H9 (cell line): ENCODE measurements at regions not wholly inside any gene's neighbourhood (a gene's known extent, or its start where the extent isn't known, plus 50 kb on each side); places are given as distances from the start of the nearest gene placed in this dataset.

ENCODE experiments used
- DNase-seq: peaks from one replicate; pipeline ENCODE4 v3.0.0-alpha.2; 2017
- H2AFZ ChIP-seq: one replicate; pipeline ENCODE4 v1.6.1; 2013; ENCODE audit warnings: mild to moderate bottlenecking, low read length, control low read depth, moderate library complexity
- H2AK5ac ChIP-seq: 2 replicates; pipeline ENCODE4 v1.6.1; 2013; ENCODE audit warnings: low read length, control low read depth, mixed read lengths; ENCODE audit not compliant: insufficient read length
- H2BK120ac ChIP-seq: one replicate; pipeline ENCODE4 v1.6.1; 2013; ENCODE audit warnings: low read depth, mild to moderate bottlenecking, low read length, control low read depth, inconsistent platforms; ENCODE audit not compliant: poor library complexity, severe bottlenecking
- H2BK12ac ChIP-seq: 2 replicates; pipeline ENCODE4 v1.6.1; 2013; ENCODE audit warnings: low read length, control low read depth, mixed read lengths, low read depth; ENCODE audit not compliant: insufficient read length
- H2BK15ac ChIP-seq: 2 replicates; pipeline ENCODE4 v1.6.1; 2013; ENCODE audit warnings: low read depth, low read length, control low read depth
- H2BK20ac ChIP-seq: one replicate; pipeline ENCODE4 v1.6.1; 2013; ENCODE audit warnings: low read depth, mild to moderate bottlenecking, low read length, control low read depth, inconsistent platforms; ENCODE audit not compliant: poor library complexity, severe bottlenecking
- H2BK5ac ChIP-seq: 2 replicates; pipeline ENCODE4 v1.6.1; 2013; ENCODE audit warnings: low read length, control low read depth, mixed read lengths; ENCODE audit not compliant: insufficient read length
- H3K14ac ChIP-seq: 2 replicates; pipeline ENCODE4 v1.6.1; 2013; ENCODE audit warnings: low read length, control low read depth; ENCODE audit not compliant: insufficient read depth
- H3K18ac ChIP-seq: 2 replicates; pipeline ENCODE4 v1.6.1; 2013; ENCODE audit warnings: low read depth, mild to moderate bottlenecking, mixed read lengths, low read length, control low read depth; ENCODE audit not compliant: insufficient read length
- H3K23ac ChIP-seq: 2 replicates; pipeline ENCODE4 v1.6.1; 2013; ENCODE audit warnings: low read length, control low read depth, mixed read lengths, low read depth; ENCODE audit not compliant: insufficient read length
- H3K23me2 ChIP-seq: 2 replicates; pipeline ENCODE4 v1.6.1; 2013; ENCODE audit warnings: low read depth, mild to moderate bottlenecking, mixed read lengths, low read length, control low read depth; ENCODE audit not compliant: insufficient read length, poor library complexity, severe bottlenecking
- H3K27ac ChIP-seq: 2 replicates; pipeline ENCODE4 v1.5.1; 2013; ENCODE audit warnings: low read length, control low read depth, mixed read lengths, low read depth; ENCODE audit not compliant: insufficient read length
- H3K27me3 ChIP-seq: 2 replicates; pipeline ENCODE4 v1.6.1; 2013; ENCODE audit warnings: low read length, control low read depth, inconsistent platforms; ENCODE audit not compliant: insufficient read depth
- H3K4ac ChIP-seq: 2 replicates; pipeline ENCODE4 v1.6.1; 2013; ENCODE audit warnings: low read depth, mild to moderate bottlenecking, control low read depth, inconsistent platforms, low read length, moderate library complexity
- H3K4me1 ChIP-seq: 2 replicates; pipeline ENCODE4 v1.6.1; 2013; ENCODE audit warnings: low read length, control low read depth, inconsistent platforms; ENCODE audit not compliant: insufficient read depth
- H3K4me2 ChIP-seq: 2 replicates; pipeline ENCODE4 v1.6.1; 2013; ENCODE audit warnings: low read length, control low read depth, mixed read lengths; ENCODE audit not compliant: insufficient read length, insufficient read depth
- H3K56ac ChIP-seq: 2 replicates; pipeline ENCODE4 v1.6.1; 2013; ENCODE audit warnings: low read depth, mild to moderate bottlenecking, mixed read lengths, low read length, control low read depth; ENCODE audit not compliant: insufficient read length
- H3K79me1 ChIP-seq: 2 replicates; pipeline ENCODE4 v1.6.1; 2013; ENCODE audit warnings: low read depth, mild to moderate bottlenecking, moderate library complexity, low read length, control low read depth, inconsistent platforms; ENCODE audit not compliant: insufficient read depth, poor library complexity, severe bottlenecking
- H3K79me2 ChIP-seq: 2 replicates; pipeline ENCODE4 v1.6.1; 2013; ENCODE audit warnings: low read length, control low read depth, inconsistent platforms; ENCODE audit not compliant: insufficient read depth
- H3K9ac ChIP-seq: 2 replicates; pipeline ENCODE4 v1.6.1; 2013; ENCODE audit warnings: low read length, control low read depth, mixed read lengths; ENCODE audit not compliant: insufficient read length; ENCODE audit errors: extremely low read depth
- H3K9me3 ChIP-seq: one replicate; pipeline ENCODE4 v1.6.1; 2013; ENCODE audit warnings: low read depth, low read length, inconsistent platforms; ENCODE audit not compliant: control insufficient read depth
- H3T11ph ChIP-seq: one replicate; pipeline ENCODE4 v1.6.1; 2013; ENCODE audit warnings: mild to moderate bottlenecking, low read length, control low read depth, inconsistent platforms
- H4K20me1 ChIP-seq: one replicate; pipeline ENCODE4 v1.6.1; 2013; ENCODE audit not compliant: control insufficient read depth, insufficient read length, insufficient read depth
- H4K5ac ChIP-seq: 2 replicates; pipeline ENCODE4 v1.6.1; 2013; ENCODE audit warnings: low read depth, mild to moderate bottlenecking, mixed read lengths, low read length, control low read depth; ENCODE audit not compliant: insufficient read length
- H4K8ac ChIP-seq: replicated peaks from 2 replicates; pipeline ENCODE4 v1.6.1; 2013; ENCODE audit warnings: low read length, control low read depth, mixed read lengths, low read depth; ENCODE audit not compliant: insufficient read length
- H4K91ac ChIP-seq: 2 replicates; pipeline ENCODE4 v1.6.1; 2013; ENCODE audit warnings: low read depth, mild to moderate bottlenecking, moderate library complexity, mixed read lengths, low read length, control low read depth; ENCODE audit not compliant: insufficient read length
- H3K27ac Mint-ChIP-seq, 3 experiments: 2 replicates in 2 of 3; 3 replicates in 1 of 3; pipeline ENCODE4 v1.8.0; 2020 to 2021; ENCODE audit warnings: mixed read lengths in 3 of 3, mild to moderate bottlenecking in 1 of 3, moderate library complexity in 1 of 3
- H3K27me3 Mint-ChIP-seq: 2 replicates; pipeline ENCODE4 v1.8.0; 2021; ENCODE audit warnings: low read depth, mild to moderate bottlenecking, moderate library complexity, mixed read lengths
- H3K36me3 Mint-ChIP-seq, 3 experiments: 2 replicates in 2 of 3; 3 replicates in 1 of 3; pipeline ENCODE4 v1.8.0; 2020 to 2021; ENCODE audit warnings: low read depth in 3 of 3, mixed read lengths in 3 of 3; ENCODE audit not compliant: insufficient read depth in 1 of 3
- H3K4me1 Mint-ChIP-seq, 2 experiments: 2 replicates each; pipeline ENCODE4 v1.8.0; 2020; ENCODE audit warnings: mixed read lengths in 2 of 2
- H3K4me3 Mint-ChIP-seq, 2 experiments: 2 replicates in 1 of 2; 3 replicates in 1 of 2; pipeline ENCODE4 v1.8.0; 2020 to 2021; ENCODE audit warnings: mild to moderate bottlenecking in 2 of 2, mixed read lengths in 2 of 2, moderate library complexity in 1 of 2
- H3K9me3 Mint-ChIP-seq, 2 experiments: 2 replicates in 1 of 2; 3 replicates in 1 of 2; pipeline ENCODE4 v1.8.0; 2020; ENCODE audit warnings: mild to moderate bottlenecking in 2 of 2, mixed read lengths in 2 of 2, moderate library complexity in 1 of 2
- CTCF ChIP-seq: fragments of 200-600 bp; sonication (generic); conservative IDR thresholded peaks from 3 replicates; pipeline ENCODE4 v1.8.0; 2021; ENCODE audit warnings: antibody characterized with exemption, mild to moderate bottlenecking
- WGBS: extraction: QIAGEN DNeasy Blood & Tissue Kit; methylation state at CpG from one replicate; pipeline ENCODE4 v1.1.7; 2013; ENCODE audit warnings: missing lambda C conversion rate, low lambda C conversion rate, mixed read lengths; ENCODE audit not compliant: insufficient read length; ENCODE audit errors: extremely low coverage; 5-methylcytosine and 5-hydroxymethylcytosine counted together

GRCh38 chr5:74274326-74274725 is 366.2 kb downstream of the ENC1 start:
- no peak overlapping the region for H4K91ac ChIP-seq
- Mint-ChIP-seq H3K27me3 (no peaks in the 10 kb centered on the region), H3K27ac (no peak overlapping the region), H3K4me3 (no peak overlapping the region), H3K9me3 (no peaks in the 10 kb centered on the region), H3K4me1 (peaks cover 14 to 15% of the 10 kb centered on the region in 2 experiments), H3K36me3 (no peaks in the 10 kb centered on the region)
- H3K56ac ChIP-seq, result no peak overlapping the region
- H2BK12ac ChIP-seq, result no peak overlapping the region
- H3K79me1 ChIP-seq, result no peaks in the 10 kb centered on the region
- H3K4me2 ChIP-seq, result no peak overlapping the region
- no peaks in the 10 kb centered on the region for H3K9me3 ChIP-seq
- DNase-seq, result no peak
- no peak overlapping the region for H2BK20ac ChIP-seq
- H3K4me1 ChIP-seq, result 0 out of 2 replicates have a peak, but pooled peaks cover 5% of the 10 kb centered on the region
- no peak overlapping the region for H3T11ph ChIP-seq
- no peaks in the 10 kb centered on the region for H3K79me2 ChIP-seq
- H2BK5ac ChIP-seq, result no peak overlapping the region
- no peaks in the 10 kb centered on the region for H3K23me2 ChIP-seq
- no peaks in the 10 kb centered on the region for H3K27me3 ChIP-seq
- H3K4ac ChIP-seq, result no peak overlapping the region
- WGBS, result no CpG with 5 or more reads among the region's 3 CpGs
- H2BK120ac ChIP-seq, result no peak overlapping the region
- TF ChIP-seq CTCF, result no peak
- no peaks in the 10 kb centered on the region for H4K20me1 ChIP-seq
- no peak overlapping the region for H2BK15ac ChIP-seq
- H3K14ac ChIP-seq, result no peak overlapping the region
- H3K23ac ChIP-seq, result no peak overlapping the region
- no peak overlapping the region for H3K18ac ChIP-seq
- no peak overlapping the region for H4K8ac ChIP-seq
- H3K27ac ChIP-seq, result no peak overlapping the region
- no peak overlapping the region for H2AFZ ChIP-seq
- no peak overlapping the region for H3K9ac ChIP-seq
- H4K5ac ChIP-seq, result no peak overlapping the region
- H2AK5ac ChIP-seq, result no peak overlapping the region
